CD14-positive monocyte (primary cell): ENCODE measurements at regions not wholly inside any gene's neighbourhood (a gene's known extent, or its start where the extent isn't known, plus 50 kb on each side); places are given as distances from the start of the nearest gene placed in this dataset.

Experiments used
- DNase-seq, 3 donors: peaks; one replicate each; pipeline ENCODE4 v3.0.0-alpha.2; 2011 to 2022
- H2AFZ ChIP-seq: 2 replicates; pipeline ENCODE4 v1.6.0; 2012; ENCODE audit warnings: mild to moderate bottlenecking, low read depth, low read length, inconsistent platforms; ENCODE audit not compliant: insufficient read depth, poor library complexity, severe bottlenecking
- H3K27ac ChIP-seq, 2 donors: 1 replicate in 1 of 2; 2 replicates in 1 of 2; pipeline ENCODE4 v1.5.1; 2012 to 2013; ENCODE audit warnings: low read length in 2 of 2, control low read depth in 1 of 2, inconsistent platforms in 1 of 2, low read depth in 1 of 2, mild to moderate bottlenecking in 1 of 2
- H3K27me3 ChIP-seq, 2 donors: one replicate each; pipeline versions ENCODE4 v1.6.0 to v1.6.1; 2011 to 2013; ENCODE audit warnings: low read length in 2 of 2; ENCODE audit not compliant: control insufficient read depth in 2 of 2, insufficient read depth in 2 of 2
- H3K36me3 ChIP-seq, 2 donors: replicated peaks in 1 of 2; 1 replicate in 1 of 2; 2 replicates in 1 of 2; pipeline versions ENCODE4 v1.5.1 to v1.6.1; 2012 to 2013; ENCODE audit warnings: low read length in 2 of 2, control low read depth in 1 of 2, inconsistent platforms in 1 of 2, mild to moderate bottlenecking in 1 of 2; ENCODE audit not compliant: insufficient read depth in 2 of 2, control insufficient read depth in 1 of 2
- H3K4me1 ChIP-seq, 2 donors: 1 replicate in 1 of 2; 2 replicates in 1 of 2; pipeline versions ENCODE4 v1.5.1 to v1.6.1; 2012 to 2013; ENCODE audit warnings: low read length in 2 of 2, control low read depth in 1 of 2, inconsistent platforms in 1 of 2, mild to moderate bottlenecking in 1 of 2, moderate library complexity in 1 of 2; ENCODE audit not compliant: insufficient read depth in 2 of 2, control insufficient read depth in 1 of 2
- H3K4me2 ChIP-seq: replicated peaks from 2 replicates; pipeline ENCODE3; 2012; ENCODE audit warnings: low read length, moderate library complexity, mild to moderate bottlenecking; ENCODE audit not compliant: poor library complexity, severe bottlenecking; ENCODE audit errors: extremely low read depth
- H3K4me3 ChIP-seq, 3 experiments: fragments of 200-600 bp in 1 of 3; sonication (generic) in 1 of 3; replicated peaks in 1 of 3; 1 replicate in 2 of 3; 2 replicates in 1 of 3; pipeline ENCODE4 v1.5.1; 2011 to 2013; ENCODE audit warnings: low read length in 3 of 3, mild to moderate bottlenecking in 3 of 3, control low read depth in 2 of 3, low read depth in 2 of 3, inconsistent platforms in 1 of 3, moderate library complexity in 1 of 3
- H3K79me2 ChIP-seq: 2 replicates; pipeline ENCODE4 v1.6.0; 2012; ENCODE audit warnings: mild to moderate bottlenecking, control low read depth, inconsistent platforms, low read length, moderate library complexity; ENCODE audit not compliant: insufficient read depth
- H3K9ac ChIP-seq: 2 replicates; pipeline ENCODE4 v1.6.0; 2017; ENCODE audit warnings: low read length, mild to moderate bottlenecking; ENCODE audit not compliant: insufficient read depth, poor library complexity, severe bottlenecking
- H3K9me3 ChIP-seq, 2 donors: replicated peaks in 1 of 2; 1 replicate in 1 of 2; 2 replicates in 1 of 2; pipeline versions ENCODE4 v1.5.1 to v1.6.1; 2012 to 2013; ENCODE audit warnings: low read length in 2 of 2, control low read depth in 1 of 2; ENCODE audit not compliant: control insufficient read depth in 1 of 2, insufficient read depth in 1 of 2
- H4K20me1 ChIP-seq: 2 replicates; pipeline ENCODE4 v1.6.0; 2012; ENCODE audit warnings: mild to moderate bottlenecking, low read length, control low read depth, moderate library complexity; ENCODE audit not compliant: insufficient read depth
- H3K27ac Mint-ChIP-seq, 7 donors: one replicate each; pipeline ENCODE4 v1.8.0; 2020; ENCODE audit warnings: mild to moderate bottlenecking in 7 of 7, mixed read lengths in 7 of 7, moderate library complexity in 6 of 7, inconsistent platforms in 2 of 7
- H3K27me3 Mint-ChIP-seq, 3 donors: one replicate each; pipeline ENCODE4 v1.8.0; 2021 to 2022; ENCODE audit warnings: low read depth in 3 of 3, mild to moderate bottlenecking in 3 of 3, mixed read lengths in 3 of 3, moderate library complexity in 3 of 3, inconsistent platforms in 1 of 3
- H3K36me3 Mint-ChIP-seq, 2 donors: one replicate each; pipeline ENCODE4 v1.8.0; 2020; ENCODE audit warnings: mixed read lengths in 2 of 2, inconsistent platforms in 1 of 2, mild to moderate bottlenecking in 1 of 2
- H3K4me1 Mint-ChIP-seq: one replicate; pipeline ENCODE4 v1.8.0; 2020; ENCODE audit warnings: mild to moderate bottlenecking, mixed read lengths
- H3K4me3 Mint-ChIP-seq, 2 donors: one replicate each; pipeline ENCODE4 v1.8.0; 2020; ENCODE audit warnings: mild to moderate bottlenecking in 2 of 2, mixed read lengths in 2 of 2, moderate library complexity in 1 of 2
- H3K9me3 Mint-ChIP-seq, 7 donors: one replicate each; pipeline ENCODE4 v1.8.0; 2020 to 2022; ENCODE audit warnings: mixed read lengths in 7 of 7, mild to moderate bottlenecking in 6 of 7, moderate library complexity in 6 of 7, inconsistent platforms in 2 of 7
- WGBS: methylation state at CpG from one replicate; pipeline ENCODE4 v1.1.5; 2013; ENCODE audit warnings: missing lambda C conversion rate; ENCODE audit not compliant: insufficient coverage; 5-methylcytosine and 5-hydroxymethylcytosine counted together
- intact Hi-C, 2 donors: fragments of 100-400 bp; cut with micrococcal nuclease; formaldehyde crosslinking; loops; one replicate each; pipeline versions ENCODE4 v1.15.0 to v1.15.1; 2023
- TF ChIP-seq, protein P1 (sequence below): fragments of 200-600 bp; IDR thresholded peaks from one replicate; pipeline ENCODE4 v1.8.0; 2022; ENCODE audit warnings: antibody characterized with exemption, mild to moderate bottlenecking

DNA sequence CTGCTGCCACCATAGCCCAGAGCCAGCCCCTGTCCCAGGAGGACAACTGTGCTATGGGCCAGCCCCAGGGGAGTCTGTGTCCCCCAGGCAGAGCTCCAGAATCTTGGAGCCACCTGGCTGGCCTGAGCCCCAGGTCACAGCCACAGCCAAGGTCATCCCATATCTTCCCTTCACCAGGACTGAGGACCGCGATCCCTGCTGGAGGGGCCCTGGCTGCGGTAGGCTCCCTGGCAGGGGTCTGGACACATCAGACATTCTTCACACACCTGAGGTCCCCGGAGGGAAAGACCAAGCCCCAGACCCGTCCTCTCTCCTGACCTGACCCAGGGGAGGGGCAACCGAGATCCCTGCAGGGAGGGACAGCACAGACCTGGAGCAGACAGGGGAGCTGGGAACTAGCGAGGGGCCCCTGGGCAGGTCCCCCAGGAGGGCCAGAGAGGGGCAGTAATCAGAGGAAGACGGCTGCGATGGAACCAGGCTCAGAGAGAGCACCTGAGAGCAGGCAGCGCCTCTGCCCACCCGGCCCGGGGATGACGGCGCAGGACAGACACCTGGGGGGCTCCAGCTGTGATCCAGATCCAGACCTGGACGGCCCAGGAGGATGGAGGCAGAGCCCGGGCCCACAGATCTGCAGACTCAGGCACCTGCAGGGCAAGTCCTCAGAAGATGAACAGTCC is 103.2 kb upstream of the EIF5 start:
- intact Hi-C loops = no loop called here
- DNase-seq = no peak
- Mint-ChIP-seq H3K9me3 (peaks cover 0 to 2% (median 0%) of the 10 kb centered on the region in 7 donors), H3K36me3 (no peaks in the 10 kb centered on the region), H3K4me1 (no peaks in the 10 kb centered on the region), H3K4me3 (no peak overlapping the region), H3K27ac (no peak overlapping the region), H3K27me3 (peaks cover 14 to 25% (median 19%) of the 10 kb centered on the region in 3 donors)
- Histone ChIP-seq H3K27ac (no peak overlapping the region), H3K4me1 (no peaks in the 10 kb centered on the region), H3K4me2 (no peak overlapping the region), H3K9ac (no peak overlapping the region), H4K20me1 (no peaks in the 10 kb centered on the region), H3K36me3 (no peaks in the 10 kb centered on the region), H3K27me3 (peaks cover 0 to 12% of the 10 kb centered on the region in 2 donors), H3K9me3 (no peaks in the 10 kb centered on the region), H2AFZ (no peak overlapping the region), H3K79me2 (no peaks in the 10 kb centered on the region), H3K4me3 (no peak overlapping the region)
- TF ChIP-seq, protein P1, sequence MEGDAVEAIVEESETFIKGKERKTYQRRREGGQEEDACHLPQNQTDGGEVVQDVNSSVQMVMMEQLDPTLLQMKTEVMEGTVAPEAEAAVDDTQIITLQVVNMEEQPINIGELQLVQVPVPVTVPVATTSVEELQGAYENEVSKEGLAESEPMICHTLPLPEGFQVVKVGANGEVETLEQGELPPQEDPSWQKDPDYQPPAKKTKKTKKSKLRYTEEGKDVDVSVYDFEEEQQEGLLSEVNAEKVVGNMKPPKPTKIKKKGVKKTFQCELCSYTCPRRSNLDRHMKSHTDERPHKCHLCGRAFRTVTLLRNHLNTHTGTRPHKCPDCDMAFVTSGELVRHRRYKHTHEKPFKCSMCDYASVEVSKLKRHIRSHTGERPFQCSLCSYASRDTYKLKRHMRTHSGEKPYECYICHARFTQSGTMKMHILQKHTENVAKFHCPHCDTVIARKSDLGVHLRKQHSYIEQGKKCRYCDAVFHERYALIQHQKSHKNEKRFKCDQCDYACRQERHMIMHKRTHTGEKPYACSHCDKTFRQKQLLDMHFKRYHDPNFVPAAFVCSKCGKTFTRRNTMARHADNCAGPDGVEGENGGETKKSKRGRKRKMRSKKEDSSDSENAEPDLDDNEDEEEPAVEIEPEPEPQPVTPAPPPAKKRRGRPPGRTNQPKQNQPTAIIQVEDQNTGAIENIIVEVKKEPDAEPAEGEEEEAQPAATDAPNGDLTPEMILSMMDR = no peak
- WGBS = 93% methylated on average over 16 of the region's 16 CpGs

DNA sequence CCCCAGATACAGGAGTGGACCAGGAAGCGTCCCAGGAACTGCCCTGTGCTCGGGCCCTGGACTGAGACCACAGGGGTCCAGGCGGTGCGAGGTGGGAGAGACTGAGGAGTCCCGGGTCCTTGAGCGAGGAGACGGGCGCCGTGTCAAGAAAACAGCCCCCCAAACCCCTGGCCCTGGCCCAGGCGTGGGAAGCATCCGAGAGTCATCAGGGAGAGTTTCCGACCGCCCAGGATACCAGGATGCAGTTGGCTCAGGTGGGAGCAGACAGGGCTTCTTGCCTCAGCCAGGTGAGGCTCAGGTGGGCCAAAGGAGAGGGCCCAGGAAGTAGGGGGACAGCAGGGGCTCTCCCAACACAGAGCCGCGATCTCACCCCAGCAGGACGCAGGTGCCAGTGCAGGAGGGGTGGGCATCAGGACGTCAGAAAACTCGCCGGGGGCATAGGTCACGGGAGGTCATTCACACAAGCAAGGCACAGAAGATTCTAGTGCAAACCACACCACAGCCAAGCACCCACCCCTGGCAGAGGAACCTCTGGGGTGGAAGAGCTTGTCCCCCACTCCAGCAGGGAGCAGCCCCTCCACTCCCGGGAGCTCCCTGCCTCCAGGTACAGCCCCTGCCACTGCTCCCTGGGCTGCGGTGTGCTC is 102.5 kb upstream of the EIF5 start:
- Mint-ChIP-seq H3K4me3 (no peak overlapping the region), H3K9me3 (peaks cover 0 to 7% (median 0%) of the 10 kb centered on the region in 7 donors), H3K4me1 (no peaks in the 10 kb centered on the region), H3K36me3 (no peaks in the 10 kb centered on the region), H3K27me3 (peaks cover 14 to 30% (median 18%) of the 10 kb centered on the region in 3 donors), H3K27ac (no peak overlapping the region)
- Histone ChIP-seq H3K79me2 (no peaks in the 10 kb centered on the region), H3K4me2 (no peak overlapping the region), H3K4me3 (no peak overlapping the region), H3K4me1 (no peaks in the 10 kb centered on the region), H3K9ac (no peak overlapping the region), H3K9me3 (no peaks in the 10 kb centered on the region), H2AFZ (no peak overlapping the region), H3K27ac (no peak overlapping the region), H3K36me3 (no peaks in the 10 kb centered on the region), H3K27me3 (peaks cover 1 to 12% of the 10 kb centered on the region in 2 donors), H4K20me1 (no peaks in the 10 kb centered on the region)
- intact Hi-C loops = no loop called here
- no peak for DNase-seq
- WGBS = 97% methylated on average over 18 of the region's 22 CpGs
- TF ChIP-seq, protein P1 = no peak
